SK-N-SH (cell line): ENCODE measurements at regions not wholly inside any gene's neighbourhood (a gene's known extent, or its start where the extent isn't known, plus 50 kb on each side); places are given as distances from the start of the nearest gene placed in this dataset.

ENCODE experiments used
- CTCF ChIA-PET: fragments of 300-600, 350-600 bp; formaldehyde crosslinking; extraction: SDS; loops from one replicate; lab custom pipeline; 2021; lab: Yijun Ruan, JAX
- POLR2A ChIA-PET: fragments of 350-600 bp; sonication (Branson Sonifier 250); formaldehyde crosslinking; extraction: SDS; loops from one replicate; lab custom pipeline; 2020; ENCODE audit warnings: antibody characterized with exemption, inconsistent platforms; lab: Yijun Ruan, JAX
- DNase-seq: peaks from one replicate; pipeline ENCODE4 v3.0.0; 2012
- H2AFZ ChIP-seq: fragments of 200-600 bp; sonication (generic); 2 replicates; pipeline ENCODE4 v1.8.1; 2016; ENCODE audit warnings: antibody characterized with exemption, mild to moderate bottlenecking, low read depth
- H3F3A ChIP-seq: fragments of 200-600 bp; sonication (generic); replicated peaks from 2 replicates; pipeline ENCODE3; 2016; ENCODE audit warnings: antibody characterized with exemption, mild to moderate bottlenecking; ENCODE audit not compliant: insufficient read depth
- H3K27ac ChIP-seq, 2 experiments: fragments of 200-500 bp in 1 of 2; fragments of 200-600 bp in 1 of 2; sonication (Bioruptor generic) in 1 of 2; sonication (generic), shearing (Covaris generic) in 1 of 2; 2 replicates each; pipeline versions ENCODE4 v1.5.1 to v1.6.1; 2014 to 2016; ENCODE audit warnings: low read depth in 2 of 2, inconsistent platforms in 1 of 2, low read length in 1 of 2, mild to moderate bottlenecking in 1 of 2, mixed read lengths in 1 of 2
- H3K27me3 ChIP-seq: fragments of 200-600 bp; sonication (generic), shearing (Covaris generic); 2 replicates; pipeline ENCODE4 v1.6.1; 2016; ENCODE audit warnings: mixed run types; ENCODE audit not compliant: insufficient read depth
- H3K36me3 ChIP-seq, 2 experiments: fragments of 200-500 bp in 1 of 2; fragments of 200-600 bp in 1 of 2; sonication (Bioruptor generic) in 1 of 2; sonication (generic) in 1 of 2; replicated peaks in 1 of 2; 2 replicates each; pipeline versions ENCODE3 to v1.5.1; 2014 to 2016; ENCODE audit warnings: low read length in 1 of 2, mild to moderate bottlenecking in 1 of 2; ENCODE audit not compliant: insufficient read depth in 2 of 2, control insufficient read depth in 1 of 2
- H3K4me1 ChIP-seq, 2 experiments: fragments of 200-500 bp in 1 of 2; fragments of 200-600 bp in 1 of 2; sonication (Bioruptor generic) in 1 of 2; sonication (generic), shearing (Covaris generic) in 1 of 2; 2 replicates each; pipeline versions ENCODE4 v1.5.1 to v1.6.1; 2014 to 2016; ENCODE audit warnings: low read depth in 1 of 2, low read length in 1 of 2, mixed run types in 1 of 2; ENCODE audit not compliant: insufficient read depth in 2 of 2, control insufficient read depth in 1 of 2
- H3K4me2 ChIP-seq: fragments of 200-600 bp; sonication (generic), shearing (Covaris generic); 2 replicates; pipeline ENCODE4 v1.6.1; 2017; ENCODE audit warnings: mixed run types
- H3K4me3 ChIP-seq, 2 experiments: fragments of 200-500 bp in 1 of 2; fragments of 200-600 bp in 1 of 2; sonication (Bioruptor generic) in 1 of 2; sonication (generic), shearing (Covaris generic) in 1 of 2; 2 replicates each; pipeline versions ENCODE4 v1.5.1 to v1.8.1; 2014 to 2016; ENCODE audit warnings: low read depth in 2 of 2, inconsistent platforms in 1 of 2, low read length in 1 of 2, mild to moderate bottlenecking in 1 of 2, mixed read lengths in 1 of 2, moderate library complexity in 1 of 2
- H3K79me2 ChIP-seq: fragments of 200-600 bp; sonication (generic); 2 replicates; pipeline ENCODE4 v1.8.1; 2017; ENCODE audit warnings: mild to moderate bottlenecking; ENCODE audit not compliant: insufficient read depth
- H3K9ac ChIP-seq: fragments of 200-600 bp; sonication (generic); 2 replicates; pipeline ENCODE4 v1.6.1; 2017; ENCODE audit warnings: mixed run types
- H3K9me2 ChIP-seq: fragments of 200-600 bp; sonication (generic); 2 replicates; pipeline ENCODE4 v1.6.1; 2017; ENCODE audit warnings: mixed run types
- H3K9me3 ChIP-seq: fragments of 200-600 bp; sonication (generic); 2 replicates; pipeline ENCODE4 v1.6.1; 2017; ENCODE audit warnings: mixed run types, mild to moderate bottlenecking, moderate library complexity
- H4K20me1 ChIP-seq: fragments of 200-600 bp; sonication (generic); 2 replicates; pipeline ENCODE4 v1.6.1; 2017; ENCODE audit warnings: mild to moderate bottlenecking, mixed run types; ENCODE audit not compliant: insufficient read depth
- CHD2 ChIP-seq: fragments of 150-350 bp; IDR thresholded peaks from 2 replicates; pipeline ENCODE4 v1.6.1; 2018; ENCODE audit warnings: low read length; ENCODE audit not compliant: partially characterized antibody
- EP300 ChIP-seq, 2 experiments: IDR thresholded peaks; 2 replicates each; pipeline versions ENCODE4 v1.4.0 to v1.6.1; 2012; ENCODE audit warnings: borderline replicate concordance in 1 of 2, low read depth in 1 of 2, low read length in 1 of 2
- FOSL2 ChIP-seq: IDR thresholded peaks from 2 replicates; pipeline ENCODE4 v1.4.0; 2012; ENCODE audit warnings: low read depth, mild to moderate bottlenecking, moderate library complexity, borderline replicate concordance
- FOXM1 ChIP-seq: IDR thresholded peaks from 2 replicates; pipeline ENCODE4 v1.4.0; 2012; ENCODE audit warnings: low read depth, mild to moderate bottlenecking
- GATA2 ChIP-seq: sonication (generic); formaldehyde crosslinking; IDR thresholded peaks from 2 replicates; pipeline ENCODE4 v1.5.0; 2020; ENCODE audit warnings: mild to moderate bottlenecking, missing genetic modification reagents
- POLR2AphosphoS5 ChIP-seq: IDR thresholded peaks from 2 replicates; pipeline ENCODE4 v1.6.1; 2012; ENCODE audit warnings: low read depth, low read length
- SIN3A ChIP-seq: IDR thresholded peaks from 2 replicates; pipeline ENCODE4 v1.6.1; 2012; ENCODE audit warnings: low read depth, mild to moderate bottlenecking, low read length, moderate library complexity, borderline replicate concordance
- SMC3 ChIP-seq: IDR thresholded peaks from 2 replicates; pipeline ENCODE4 v1.6.1; 2012; ENCODE audit warnings: low read depth, low read length, improper control_type of control experiment
- TAF1 ChIP-seq: IDR thresholded peaks from 2 replicates; pipeline ENCODE4 v1.6.1; 2012; ENCODE audit warnings: low read depth, mild to moderate bottlenecking, low read length, moderate library complexity, borderline replicate concordance
- TEAD4 ChIP-seq: IDR thresholded peaks from 2 replicates; pipeline ENCODE4 v1.4.0; 2012; ENCODE audit warnings: mild to moderate bottlenecking, borderline replicate concordance; ENCODE audit not compliant: insufficient read depth
- WGBS: methylation state at CpG from one replicate; pipeline ENCODE4 v1.1.6; 2017; ENCODE audit warnings: low lambda C conversion rate; 5-methylcytosine and 5-hydroxymethylcytosine counted together
- TF ChIP-seq, protein P1 (sequence below): IDR thresholded peaks from 2 replicates; pipeline ENCODE4 v1.4.0; 2012; ENCODE audit warnings: low read depth, borderline replicate concordance
- TF ChIP-seq, protein P2 (sequence below): IDR thresholded peaks from 2 replicates; pipeline ENCODE4 v1.6.1; 2012; ENCODE audit warnings: mild to moderate bottlenecking, low read depth, low read length, moderate library complexity
- TF ChIP-seq, protein P3 (sequence below): IDR thresholded peaks from 2 replicates; pipeline ENCODE4 v1.4.0; 2012; ENCODE audit warnings: low read depth, borderline replicate concordance

DNA sequence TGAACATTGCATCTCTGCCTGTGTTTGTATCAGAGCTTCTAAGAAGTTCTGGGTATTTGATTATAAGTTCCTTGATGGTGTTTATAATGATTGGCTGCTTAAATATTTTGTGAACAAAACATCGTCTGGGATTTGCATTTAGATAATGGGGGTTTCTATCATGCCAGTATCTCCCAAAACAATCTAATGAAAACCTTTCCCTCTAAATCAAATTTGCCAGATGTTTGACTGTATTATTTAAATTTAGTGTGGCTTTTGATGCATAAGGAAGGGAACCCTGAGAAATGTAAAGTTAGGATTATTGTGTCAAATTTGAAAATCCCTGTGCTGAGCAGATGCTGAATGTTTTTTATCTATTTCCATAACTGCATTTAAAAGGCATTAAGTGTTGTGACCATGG is 159.9 kb downstream of the HS3ST3A1 start:
- POLR2A ChIA-PET, result no interaction called here

More for the DNA sequence above, 159.9 kb downstream of the HS3ST3A1 start:
- CTCF ChIA-PET, result interaction anchor here (0.9 kb wide), 1 partner anchor 153 kb away, joined by 3 read pairs; no protein-coding TSS in a partner anchor
- Histone ChIP-seq H3K27ac (no peak overlapping the region), H4K20me1 (no peaks in the 10 kb centered on the region), H3F3A (no peaks in the 10 kb centered on the region), H3K9me3 (no peaks in the 10 kb centered on the region), H3K9ac (no peak overlapping the region), H3K4me1 (no peaks in the 10 kb centered on the region; a peak in 1 of 4 replicates), H3K4me2 (no peak overlapping the region), H3K27me3 (no peaks in the 10 kb centered on the region), H3K79me2 (no peaks in the 10 kb centered on the region), H2AFZ (no peak overlapping the region), H3K4me3 (no peak overlapping the region), H3K36me3 (no peaks in the 10 kb centered on the region), H3K9me2 (no peaks in the 10 kb centered on the region)
- TF ChIP-seq EP300 (IDR thresholded peaks at IDR 0.05; ENCODE audit: borderline replicate concordance in 1 of 2, low read depth in 1 of 2, low read length in 1 of 2) (peak in 1 of 2 experiments; percentile 62; a peak in 2 of 4 replicates), TEAD4 (no peak), SIN3A (no peak), FOSL2 (no peak), SMC3 (no peak), TAF1 (no peak), CHD2 (peak; percentile 12), GATA2 (CRISPR knock-in tag) (peak; percentile 22; the same call in 1 of the 2 replicates), POLR2AphosphoS5 (no peak), FOXM1 (no peak)
- TF ChIP-seq, protein P1, sequence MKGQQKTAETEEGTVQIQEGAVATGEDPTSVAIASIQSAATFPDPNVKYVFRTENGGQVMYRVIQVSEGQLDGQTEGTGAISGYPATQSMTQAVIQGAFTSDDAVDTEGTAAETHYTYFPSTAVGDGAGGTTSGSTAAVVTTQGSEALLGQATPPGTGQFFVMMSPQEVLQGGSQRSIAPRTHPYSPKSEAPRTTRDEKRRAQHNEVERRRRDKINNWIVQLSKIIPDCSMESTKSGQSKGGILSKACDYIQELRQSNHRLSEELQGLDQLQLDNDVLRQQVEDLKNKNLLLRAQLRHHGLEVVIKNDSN, result no peak
- TF ChIP-seq, protein P2, sequence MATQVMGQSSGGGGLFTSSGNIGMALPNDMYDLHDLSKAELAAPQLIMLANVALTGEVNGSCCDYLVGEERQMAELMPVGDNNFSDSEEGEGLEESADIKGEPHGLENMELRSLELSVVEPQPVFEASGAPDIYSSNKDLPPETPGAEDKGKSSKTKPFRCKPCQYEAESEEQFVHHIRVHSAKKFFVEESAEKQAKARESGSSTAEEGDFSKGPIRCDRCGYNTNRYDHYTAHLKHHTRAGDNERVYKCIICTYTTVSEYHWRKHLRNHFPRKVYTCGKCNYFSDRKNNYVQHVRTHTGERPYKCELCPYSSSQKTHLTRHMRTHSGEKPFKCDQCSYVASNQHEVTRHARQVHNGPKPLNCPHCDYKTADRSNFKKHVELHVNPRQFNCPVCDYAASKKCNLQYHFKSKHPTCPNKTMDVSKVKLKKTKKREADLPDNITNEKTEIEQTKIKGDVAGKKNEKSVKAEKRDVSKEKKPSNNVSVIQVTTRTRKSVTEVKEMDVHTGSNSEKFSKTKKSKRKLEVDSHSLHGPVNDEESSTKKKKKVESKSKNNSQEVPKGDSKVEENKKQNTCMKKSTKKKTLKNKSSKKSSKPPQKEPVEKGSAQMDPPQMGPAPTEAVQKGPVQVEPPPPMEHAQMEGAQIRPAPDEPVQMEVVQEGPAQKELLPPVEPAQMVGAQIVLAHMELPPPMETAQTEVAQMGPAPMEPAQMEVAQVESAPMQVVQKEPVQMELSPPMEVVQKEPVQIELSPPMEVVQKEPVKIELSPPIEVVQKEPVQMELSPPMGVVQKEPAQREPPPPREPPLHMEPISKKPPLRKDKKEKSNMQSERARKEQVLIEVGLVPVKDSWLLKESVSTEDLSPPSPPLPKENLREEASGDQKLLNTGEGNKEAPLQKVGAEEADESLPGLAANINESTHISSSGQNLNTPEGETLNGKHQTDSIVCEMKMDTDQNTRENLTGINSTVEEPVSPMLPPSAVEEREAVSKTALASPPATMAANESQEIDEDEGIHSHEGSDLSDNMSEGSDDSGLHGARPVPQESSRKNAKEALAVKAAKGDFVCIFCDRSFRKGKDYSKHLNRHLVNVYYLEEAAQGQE, result no peak
- TF ChIP-seq, protein P3, sequence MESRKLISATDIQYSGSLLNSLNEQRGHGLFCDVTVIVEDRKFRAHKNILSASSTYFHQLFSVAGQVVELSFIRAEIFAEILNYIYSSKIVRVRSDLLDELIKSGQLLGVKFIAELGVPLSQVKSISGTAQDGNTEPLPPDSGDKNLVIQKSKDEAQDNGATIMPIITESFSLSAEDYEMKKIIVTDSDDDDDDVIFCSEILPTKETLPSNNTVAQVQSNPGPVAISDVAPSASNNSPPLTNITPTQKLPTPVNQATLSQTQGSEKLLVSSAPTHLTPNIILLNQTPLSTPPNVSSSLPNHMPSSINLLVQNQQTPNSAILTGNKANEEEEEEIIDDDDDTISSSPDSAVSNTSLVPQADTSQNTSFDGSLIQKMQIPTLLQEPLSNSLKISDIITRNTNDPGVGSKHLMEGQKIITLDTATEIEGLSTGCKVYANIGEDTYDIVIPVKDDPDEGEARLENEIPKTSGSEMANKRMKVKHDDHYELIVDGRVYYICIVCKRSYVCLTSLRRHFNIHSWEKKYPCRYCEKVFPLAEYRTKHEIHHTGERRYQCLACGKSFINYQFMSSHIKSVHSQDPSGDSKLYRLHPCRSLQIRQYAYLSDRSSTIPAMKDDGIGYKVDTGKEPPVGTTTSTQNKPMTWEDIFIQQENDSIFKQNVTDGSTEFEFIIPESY, result no peak
- 59% methylated on average over 1 of the region's 1 CpG for WGBS
- DNase-seq, result no peak
